GM12878 (cell line): ENCODE measurements at regions not wholly inside any gene's neighbourhood (a gene's known extent, or its start where the extent isn't known, plus 50 kb on each side); places are given as distances from the start of the nearest gene placed in this dataset.

Source experiments
- ATAC-seq: fragments of 200-7000 bp; cut with Tn5 transposase; 3 replicates; pipeline ENCODE4 v1.9.1; 2020; ENCODE audit warnings: mild to moderate bottlenecking, moderate library complexity
- BruUV-seq: library from RNA; stranded (reverse); fragments of 400-500 nt; replicated peaks from 2 replicates; lab custom pipeline; 2021; lab: Mats Ljungman, UMichigan
- CTCF ChIA-PET: fragments of 300-600 bp; sonication (Branson Sonifier 250); formaldehyde crosslinking; extraction: SDS; loops from one replicate; lab custom pipeline; 2021; ENCODE audit warnings: inconsistent platforms; lab: Yijun Ruan, JAX
- POLR2A ChIA-PET: fragments of 350-600 bp; formaldehyde crosslinking; extraction: SDS; loops from one replicate; lab custom pipeline; 2021; ENCODE audit warnings: inconsistent platforms; lab: Charles Lee
- RAD21 ChIA-PET: fragments of 300-600 bp; sonication (Branson Sonifier 250); formaldehyde crosslinking; loops from one replicate; lab custom pipeline; 2023; ENCODE audit warnings: antibody characterized with exemption; ENCODE audit not compliant: unreplicated experiment; lab: Charles Lee
- SMC1A ChIA-PET: fragments of 300-600 bp; sonication (Branson Sonifier 250); formaldehyde crosslinking; loops from one replicate; lab custom pipeline; 2023; ENCODE audit not compliant: unreplicated experiment, uncharacterized antibody; lab: Charles Lee
- DNase-seq: peaks from one replicate; pipeline ENCODE4 v3.0.0-alpha.2; 2011; ENCODE audit warnings: low read depth, low spot score
- FAIRE-seq: peaks from 3 replicates; lab custom pipeline; 2011; peaks lifted over from hg19 to GRCh38; lab: Jason Lieb, UNC
- H2AFZ ChIP-seq: 2 replicates; pipeline ENCODE4 v1.6.0; 2011; ENCODE audit warnings: low read depth, low read length, control low read depth; ENCODE audit not compliant: control insufficient read depth
- H3K27ac ChIP-seq: 2 replicates; pipeline ENCODE4 v1.5.1; 2011; ENCODE audit warnings: control low read depth; ENCODE audit not compliant: control insufficient read depth, insufficient read depth
- H3K27me3 ChIP-seq, 2 experiments: replicated peaks in 1 of 2; 2 replicates each; pipeline versions ENCODE4 v1.6.0 to v1.6.1; 2011; ENCODE audit warnings: low read length in 1 of 2; ENCODE audit not compliant: control insufficient read depth in 2 of 2, insufficient read depth in 2 of 2
- H3K36me3 ChIP-seq, 2 experiments: 2 replicates each; pipeline ENCODE4 v1.5.1; 2011; ENCODE audit warnings: low read length in 1 of 2; ENCODE audit not compliant: control insufficient read depth in 2 of 2, insufficient read depth in 2 of 2
- H3K4me1 ChIP-seq: 2 replicates; pipeline ENCODE4 v1.6.1; 2011; ENCODE audit warnings: mild to moderate bottlenecking, low read length, moderate library complexity, mixed read lengths; ENCODE audit not compliant: control insufficient read depth, insufficient read depth
- H3K4me2 ChIP-seq: 2 replicates; pipeline ENCODE4 v1.6.0; 2011; ENCODE audit warnings: control low read depth; ENCODE audit not compliant: control insufficient read depth, insufficient read depth
- H3K4me3 ChIP-seq: fragments of 200-600 bp; sonication (generic); 2 replicates; pipeline ENCODE4 v1.5.1; 2016
- H3K79me2 ChIP-seq: 2 replicates; pipeline ENCODE4 v1.6.0; 2011; ENCODE audit warnings: low read length; ENCODE audit not compliant: control insufficient read depth, insufficient read depth
- H3K9ac ChIP-seq: 2 replicates; pipeline ENCODE4 v1.8.0; 2011; ENCODE audit warnings: low read length, control low read depth, mixed read lengths; ENCODE audit not compliant: control insufficient read depth, insufficient read depth
- H3K9me3 ChIP-seq: replicated peaks from 3 replicates; pipeline ENCODE4 v1.5.1; 2011; ENCODE audit warnings: mild to moderate bottlenecking, low read length; ENCODE audit not compliant: control insufficient read depth, insufficient read depth
- H4K20me1 ChIP-seq: 2 replicates; pipeline ENCODE4 v1.6.0; 2011; ENCODE audit not compliant: control insufficient read depth, insufficient read depth
- ATF7 ChIP-seq: fragments of 450-650 bp; IDR thresholded peaks from 2 replicates; pipeline ENCODE4 v1.6.1; 2016; ENCODE audit warnings: low read depth, mild to moderate bottlenecking
- DPF2 ChIP-seq: fragments of 450-650 bp; IDR thresholded peaks from 2 replicates; pipeline ENCODE4 v1.6.1; 2017; ENCODE audit warnings: mild to moderate bottlenecking
- GABPA ChIP-seq: IDR thresholded peaks from 2 replicates; pipeline ENCODE4 v1.6.1; 2014; ENCODE audit warnings: antibody characterized with exemption, low read depth, mild to moderate bottlenecking, inconsistent platforms
- IRF4 ChIP-seq: IDR thresholded peaks from 2 replicates; pipeline ENCODE4 v1.6.1; 2011; ENCODE audit warnings: low read depth, low read length
- MTA2 ChIP-seq: fragments of 450-650 bp; IDR thresholded peaks from 2 replicates; pipeline ENCODE4 v1.6.1; 2016; ENCODE audit warnings: low read depth, mild to moderate bottlenecking, moderate library complexity
- MXI1 ChIP-seq: fragments of 150-350 bp; IDR thresholded peaks from 2 replicates; pipeline ENCODE4 v1.6.1; 2011; ENCODE audit warnings: low read depth, mild to moderate bottlenecking, inconsistent platforms, low read length, improper control_type of control experiment
- MYC ChIP-seq: IDR thresholded peaks from 2 replicates; pipeline ENCODE4 v1.6.1; 2011; ENCODE audit warnings: mild to moderate bottlenecking, low read length, moderate library complexity, inconsistent platforms; ENCODE audit not compliant: insufficient read depth, insufficient replicate concordance, insufficient read length, severe bottlenecking
- NFYA ChIP-seq: IDR thresholded peaks from 2 replicates; pipeline ENCODE4 v1.6.1; 2011; ENCODE audit warnings: low read depth, mild to moderate bottlenecking, low read length, improper control_type of control experiment, borderline replicate concordance
- PAX5 ChIP-seq: IDR thresholded peaks from 2 replicates; pipeline ENCODE4 v1.6.1; 2011; ENCODE audit warnings: low read depth, low read length, borderline replicate concordance
- ZNF207 ChIP-seq: fragments of 450-650 bp; IDR thresholded peaks from 2 replicates; pipeline ENCODE4 v1.6.1; 2014; ENCODE audit warnings: antibody characterized with exemption, mild to moderate bottlenecking, borderline replicate concordance
- WGBS: methylation state at CpG from one replicate; pipeline ENCODE4 v1.1.6; 2016; ENCODE audit warnings: low lambda C conversion rate; ENCODE audit not compliant: insufficient replicate concordance, insufficient coverage; ENCODE audit errors: missing lambda C conversion rate; 5-methylcytosine and 5-hydroxymethylcytosine counted together
- in situ Hi-C: fragments of 300-500 bp; cut with MboI; formaldehyde crosslinking; loops from 9 replicates; pipeline ENCODE4 v1.14.3; 2018; ENCODE audit warnings: mixed read lengths
- intact Hi-C: fragments of 100-400 bp; cut with micrococcal nuclease; formaldehyde crosslinking; loops from one replicate; pipeline ENCODE4 v1.14.2; 2022; ENCODE audit not compliant: unreplicated experiment
- TF ChIP-seq, protein P1 (sequence below): IDR thresholded peaks from 2 replicates; pipeline ENCODE4 v1.6.1; 2012; ENCODE audit warnings: mild to moderate bottlenecking, low read depth, low read length
- TF ChIP-seq, protein P2 (sequence below): fragments of 450-650 bp; formaldehyde crosslinking; IDR thresholded peaks from 2 replicates; pipeline ENCODE4 v1.4.0; 2020; ENCODE audit warnings: mild to moderate bottlenecking, moderate library complexity
- TF ChIP-seq, protein P3 (sequence below): IDR thresholded peaks from 2 replicates; pipeline ENCODE4 v1.6.1; 2011; ENCODE audit warnings: low read depth, low read length, improper control_type of control experiment, borderline replicate concordance
- TF ChIP-seq, protein P4 (sequence below): fragments of 450-650 bp; formaldehyde crosslinking; IDR thresholded peaks from 2 replicates; pipeline ENCODE4 v1.5.0; 2022; ENCODE audit warnings: mild to moderate bottlenecking, missing genetic modification characterization

DNA sequence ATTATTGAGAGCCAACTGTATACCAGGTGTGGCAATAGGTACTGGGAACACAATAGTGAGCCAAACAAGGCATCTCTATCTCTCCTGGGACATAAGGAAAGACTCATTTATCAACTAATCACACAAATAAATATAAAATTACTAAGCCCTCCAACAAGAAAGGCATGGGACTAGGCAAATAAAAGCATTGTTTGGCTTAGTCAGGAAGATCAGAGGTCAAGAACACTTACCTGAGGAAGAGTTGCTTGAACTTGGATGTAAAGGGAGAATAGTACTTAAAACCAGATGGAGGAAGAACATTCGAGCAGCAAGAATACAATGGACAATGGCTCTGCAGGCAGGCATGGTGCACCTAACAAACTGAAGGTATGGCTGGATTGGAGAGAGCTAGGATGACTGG, 300.7 kb downstream of the WDR72 start:
- 0% methylated on average over 1 of the region's 1 CpG for WGBS
- no peaks in the 10 kb centered on the region for H4K20me1 ChIP-seq
- no peak overlapping the region for H3K9ac ChIP-seq
- CTCF ChIA-PET: no interaction called here
- intact Hi-C loops: no loop called here
- in situ Hi-C loops: no loop called here
- BruUV-seq: no TSS peak
- H3K4me2 ChIP-seq: no peak overlapping the region
- H3K27me3 ChIP-seq: no peaks in the 10 kb centered on the region
- no peak overlapping the region for H2AFZ ChIP-seq
- H3K9me3 ChIP-seq: no peaks in the 10 kb centered on the region
- no peak for ATAC-seq
- H3K36me3 ChIP-seq: no peaks in the 10 kb centered on the region
- RAD21 ChIA-PET: no interaction called here
- H3K79me2 ChIP-seq: no peaks in the 10 kb centered on the region
- POLR2A ChIA-PET: no interaction called here
- no peak overlapping the region for H3K27ac ChIP-seq
- SMC1A ChIA-PET: no interaction called here
- FAIRE-seq: no peak
- H3K4me1 ChIP-seq: no peaks in the 10 kb centered on the region
- no peak for DNase-seq
- no peak overlapping the region for H3K4me3 ChIP-seq
- TF ChIP-seq ZNF207 (no peak), PAX5 (no peak), ATF7 (no peak), MXI1 (no peak), MTA2 (no peak), GABPA (no peak), IRF4 (no peak), NFYA (no peak), DPF2 (no peak), MYC (no peak)
- TF ChIP-seq, protein P1, sequence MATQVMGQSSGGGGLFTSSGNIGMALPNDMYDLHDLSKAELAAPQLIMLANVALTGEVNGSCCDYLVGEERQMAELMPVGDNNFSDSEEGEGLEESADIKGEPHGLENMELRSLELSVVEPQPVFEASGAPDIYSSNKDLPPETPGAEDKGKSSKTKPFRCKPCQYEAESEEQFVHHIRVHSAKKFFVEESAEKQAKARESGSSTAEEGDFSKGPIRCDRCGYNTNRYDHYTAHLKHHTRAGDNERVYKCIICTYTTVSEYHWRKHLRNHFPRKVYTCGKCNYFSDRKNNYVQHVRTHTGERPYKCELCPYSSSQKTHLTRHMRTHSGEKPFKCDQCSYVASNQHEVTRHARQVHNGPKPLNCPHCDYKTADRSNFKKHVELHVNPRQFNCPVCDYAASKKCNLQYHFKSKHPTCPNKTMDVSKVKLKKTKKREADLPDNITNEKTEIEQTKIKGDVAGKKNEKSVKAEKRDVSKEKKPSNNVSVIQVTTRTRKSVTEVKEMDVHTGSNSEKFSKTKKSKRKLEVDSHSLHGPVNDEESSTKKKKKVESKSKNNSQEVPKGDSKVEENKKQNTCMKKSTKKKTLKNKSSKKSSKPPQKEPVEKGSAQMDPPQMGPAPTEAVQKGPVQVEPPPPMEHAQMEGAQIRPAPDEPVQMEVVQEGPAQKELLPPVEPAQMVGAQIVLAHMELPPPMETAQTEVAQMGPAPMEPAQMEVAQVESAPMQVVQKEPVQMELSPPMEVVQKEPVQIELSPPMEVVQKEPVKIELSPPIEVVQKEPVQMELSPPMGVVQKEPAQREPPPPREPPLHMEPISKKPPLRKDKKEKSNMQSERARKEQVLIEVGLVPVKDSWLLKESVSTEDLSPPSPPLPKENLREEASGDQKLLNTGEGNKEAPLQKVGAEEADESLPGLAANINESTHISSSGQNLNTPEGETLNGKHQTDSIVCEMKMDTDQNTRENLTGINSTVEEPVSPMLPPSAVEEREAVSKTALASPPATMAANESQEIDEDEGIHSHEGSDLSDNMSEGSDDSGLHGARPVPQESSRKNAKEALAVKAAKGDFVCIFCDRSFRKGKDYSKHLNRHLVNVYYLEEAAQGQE: no peak
- TF ChIP-seq, protein P2, sequence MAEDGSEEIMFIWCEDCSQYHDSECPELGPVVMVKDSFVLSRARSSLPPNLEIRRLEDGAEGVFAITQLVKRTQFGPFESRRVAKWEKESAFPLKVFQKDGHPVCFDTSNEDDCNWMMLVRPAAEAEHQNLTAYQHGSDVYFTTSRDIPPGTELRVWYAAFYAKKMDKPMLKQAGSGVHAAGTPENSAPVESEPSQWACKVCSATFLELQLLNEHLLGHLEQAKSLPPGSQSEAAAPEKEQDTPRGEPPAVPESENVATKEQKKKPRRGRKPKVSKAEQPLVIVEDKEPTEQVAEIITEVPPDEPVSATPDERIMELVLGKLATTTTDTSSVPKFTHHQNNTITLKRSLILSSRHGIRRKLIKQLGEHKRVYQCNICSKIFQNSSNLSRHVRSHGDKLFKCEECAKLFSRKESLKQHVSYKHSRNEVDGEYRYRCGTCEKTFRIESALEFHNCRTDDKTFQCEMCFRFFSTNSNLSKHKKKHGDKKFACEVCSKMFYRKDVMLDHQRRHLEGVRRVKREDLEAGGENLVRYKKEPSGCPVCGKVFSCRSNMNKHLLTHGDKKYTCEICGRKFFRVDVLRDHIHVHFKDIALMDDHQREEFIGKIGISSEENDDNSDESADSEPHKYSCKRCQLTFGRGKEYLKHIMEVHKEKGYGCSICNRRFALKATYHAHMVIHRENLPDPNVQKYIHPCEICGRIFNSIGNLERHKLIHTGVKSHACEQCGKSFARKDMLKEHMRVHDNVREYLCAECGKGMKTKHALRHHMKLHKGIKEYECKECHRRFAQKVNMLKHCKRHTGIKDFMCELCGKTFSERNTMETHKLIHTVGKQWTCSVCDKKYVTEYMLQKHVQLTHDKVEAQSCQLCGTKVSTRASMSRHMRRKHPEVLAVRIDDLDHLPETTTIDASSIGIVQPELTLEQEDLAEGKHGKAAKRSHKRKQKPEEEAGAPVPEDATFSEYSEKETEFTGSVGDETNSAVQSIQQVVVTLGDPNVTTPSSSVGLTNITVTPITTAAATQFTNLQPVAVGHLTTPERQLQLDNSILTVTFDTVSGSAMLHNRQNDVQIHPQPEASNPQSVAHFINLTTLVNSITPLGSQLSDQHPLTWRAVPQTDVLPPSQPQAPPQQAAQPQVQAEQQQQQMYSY (CRISPR knock-in tag): no peak
- TF ChIP-seq, protein P3, sequence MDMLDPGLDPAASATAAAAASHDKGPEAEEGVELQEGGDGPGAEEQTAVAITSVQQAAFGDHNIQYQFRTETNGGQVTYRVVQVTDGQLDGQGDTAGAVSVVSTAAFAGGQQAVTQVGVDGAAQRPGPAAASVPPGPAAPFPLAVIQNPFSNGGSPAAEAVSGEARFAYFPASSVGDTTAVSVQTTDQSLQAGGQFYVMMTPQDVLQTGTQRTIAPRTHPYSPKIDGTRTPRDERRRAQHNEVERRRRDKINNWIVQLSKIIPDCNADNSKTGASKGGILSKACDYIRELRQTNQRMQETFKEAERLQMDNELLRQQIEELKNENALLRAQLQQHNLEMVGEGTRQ: no peak
- TF ChIP-seq, protein P4, sequence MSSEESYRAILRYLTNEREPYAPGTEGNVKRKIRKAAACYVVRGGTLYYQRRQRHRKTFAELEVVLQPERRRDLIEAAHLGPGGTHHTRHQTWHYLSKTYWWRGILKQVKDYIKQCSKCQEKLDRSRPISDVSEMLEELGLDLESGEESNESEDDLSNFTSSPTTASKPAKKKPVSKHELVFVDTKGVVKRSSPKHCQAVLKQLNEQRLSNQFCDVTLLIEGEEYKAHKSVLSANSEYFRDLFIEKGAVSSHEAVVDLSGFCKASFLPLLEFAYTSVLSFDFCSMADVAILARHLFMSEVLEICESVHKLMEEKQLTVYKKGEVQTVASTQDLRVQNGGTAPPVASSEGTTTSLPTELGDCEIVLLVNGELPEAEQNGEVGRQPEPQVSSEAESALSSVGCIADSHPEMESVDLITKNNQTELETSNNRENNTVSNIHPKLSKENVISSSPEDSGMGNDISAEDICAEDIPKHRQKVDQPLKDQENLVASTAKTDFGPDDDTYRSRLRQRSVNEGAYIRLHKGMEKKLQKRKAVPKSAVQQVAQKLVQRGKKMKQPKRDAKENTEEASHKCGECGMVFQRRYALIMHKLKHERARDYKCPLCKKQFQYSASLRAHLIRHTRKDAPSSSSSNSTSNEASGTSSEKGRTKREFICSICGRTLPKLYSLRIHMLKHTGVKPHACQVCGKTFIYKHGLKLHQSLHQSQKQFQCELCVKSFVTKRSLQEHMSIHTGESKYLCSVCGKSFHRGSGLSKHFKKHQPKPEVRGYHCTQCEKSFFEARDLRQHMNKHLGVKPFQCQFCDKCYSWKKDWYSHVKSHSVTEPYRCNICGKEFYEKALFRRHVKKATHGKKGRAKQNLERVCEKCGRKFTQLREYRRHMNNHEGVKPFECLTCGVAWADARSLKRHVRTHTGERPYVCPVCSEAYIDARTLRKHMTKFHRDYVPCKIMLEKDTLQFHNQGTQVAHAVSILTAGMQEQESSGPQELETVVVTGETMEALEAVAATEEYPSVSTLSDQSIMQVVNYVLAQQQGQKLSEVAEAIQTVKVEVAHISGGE (CRISPR knock-in tag): no peak
